ENCODE measurements at regions not wholly inside any gene's neighbourhood (a gene's known extent, or its start where the extent isn't known, plus 50 kb on each side); places are given as distances from the start of the nearest gene placed in this dataset.

DNA sequence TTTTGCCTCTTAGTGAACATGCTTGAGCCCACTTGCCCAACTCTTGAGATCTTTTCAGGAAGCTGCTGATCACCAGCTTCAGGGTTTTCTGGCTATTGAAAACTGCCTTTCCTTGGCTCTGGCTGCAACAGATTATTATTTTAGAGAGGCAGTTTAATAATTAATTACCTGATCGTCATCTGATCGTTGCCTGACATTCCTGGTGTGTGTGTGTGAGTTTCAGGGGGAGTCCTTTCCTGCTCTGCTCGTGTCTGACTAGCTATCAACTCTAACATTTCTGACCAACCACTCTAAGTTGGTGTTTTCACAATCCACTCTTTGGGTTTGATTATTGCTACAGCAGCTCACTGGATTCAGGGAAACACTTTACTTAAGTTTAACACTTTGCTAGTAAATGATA lies 84.3 kb upstream of the SPATA16 start:
- TF ChIP-seq MYC (IDR thresholded peaks at IDR 0.05; ENCODE audit: low read depth, low read length) = no peak
- TF ChIP-seq, protein P1, sequence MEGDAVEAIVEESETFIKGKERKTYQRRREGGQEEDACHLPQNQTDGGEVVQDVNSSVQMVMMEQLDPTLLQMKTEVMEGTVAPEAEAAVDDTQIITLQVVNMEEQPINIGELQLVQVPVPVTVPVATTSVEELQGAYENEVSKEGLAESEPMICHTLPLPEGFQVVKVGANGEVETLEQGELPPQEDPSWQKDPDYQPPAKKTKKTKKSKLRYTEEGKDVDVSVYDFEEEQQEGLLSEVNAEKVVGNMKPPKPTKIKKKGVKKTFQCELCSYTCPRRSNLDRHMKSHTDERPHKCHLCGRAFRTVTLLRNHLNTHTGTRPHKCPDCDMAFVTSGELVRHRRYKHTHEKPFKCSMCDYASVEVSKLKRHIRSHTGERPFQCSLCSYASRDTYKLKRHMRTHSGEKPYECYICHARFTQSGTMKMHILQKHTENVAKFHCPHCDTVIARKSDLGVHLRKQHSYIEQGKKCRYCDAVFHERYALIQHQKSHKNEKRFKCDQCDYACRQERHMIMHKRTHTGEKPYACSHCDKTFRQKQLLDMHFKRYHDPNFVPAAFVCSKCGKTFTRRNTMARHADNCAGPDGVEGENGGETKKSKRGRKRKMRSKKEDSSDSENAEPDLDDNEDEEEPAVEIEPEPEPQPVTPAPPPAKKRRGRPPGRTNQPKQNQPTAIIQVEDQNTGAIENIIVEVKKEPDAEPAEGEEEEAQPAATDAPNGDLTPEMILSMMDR (IDR thresholded peaks at IDR 0.05; ENCODE audit: extremely low read depth in 1 of 2, insufficient read depth in 1 of 2, low read depth in 1 of 2, low read length in 2 of 2) = no peak

All from endothelial cell of umbilical vein (primary cell).